GM23338 (cell line): ENCODE measurements at regions not wholly inside any gene's neighbourhood (a gene's known extent, or its start where the extent isn't known, plus 50 kb on each side); places are given as distances from the start of the nearest gene placed in this dataset.
A peak's percentile ranks its signal among the peaks of the same experiment; 100 is the strongest.

Experiments
- ATAC-seq: fragments of 200-7000 bp; cut with Tn5 transposase; 3 replicates; pipeline ENCODE4 v1.9.1; 2020
- DNase-seq: peaks from one replicate; pipeline ENCODE4 v3.0.0-alpha.2; 2015; ENCODE audit warnings: low spot score
- H2AFZ ChIP-seq: fragments of 200-600 bp; sonication (generic); 2 replicates; pipeline ENCODE4 v1.8.0; 2016; ENCODE audit warnings: antibody characterized with exemption, mild to moderate bottlenecking, moderate library complexity
- H3F3A ChIP-seq: fragments of 200-600 bp; sonication (generic); replicated peaks from 2 replicates; pipeline ENCODE4 v1.8.0; 2017; ENCODE audit warnings: antibody characterized with exemption, mixed run types, low read depth
- H3K27ac ChIP-seq: fragments of 200-600 bp; sonication (generic); 2 replicates; pipeline ENCODE4 v1.6.1; 2016; ENCODE audit warnings: low read depth
- H3K27me3 ChIP-seq: fragments of 200-600 bp; sonication (generic); 2 replicates; pipeline ENCODE4 v1.8.0; 2016; ENCODE audit warnings: mild to moderate bottlenecking, mixed run types, moderate library complexity; ENCODE audit not compliant: insufficient read depth
- H3K36me3 ChIP-seq: fragments of 200-600 bp; sonication (generic); 2 replicates; pipeline ENCODE4 v1.8.0; 2016; ENCODE audit warnings: mild to moderate bottlenecking; ENCODE audit not compliant: insufficient read depth
- H3K4me1 ChIP-seq: fragments of 200-600 bp; sonication (generic); 2 replicates; pipeline ENCODE4 v1.8.0; 2016; ENCODE audit warnings: mild to moderate bottlenecking, moderate library complexity; ENCODE audit not compliant: insufficient read depth
- H3K4me2 ChIP-seq: fragments of 200-600 bp; sonication (generic); 2 replicates; pipeline ENCODE4 v1.7.1; 2017; ENCODE audit warnings: mixed run types
- H3K4me3 ChIP-seq: fragments of 200-600 bp; sonication (generic); 2 replicates; pipeline ENCODE4 v1.6.1; 2016; ENCODE audit warnings: mixed run types
- H3K79me2 ChIP-seq: fragments of 200-600 bp; sonication (generic); replicated peaks from 2 replicates; pipeline ENCODE4 v1.8.0; 2017; ENCODE audit warnings: mild to moderate bottlenecking; ENCODE audit not compliant: insufficient read depth
- H3K9me2 ChIP-seq: fragments of 200-600 bp; sonication (generic); 2 replicates; pipeline ENCODE4 v1.8.0; 2017; ENCODE audit not compliant: insufficient read depth
- H4K20me1 ChIP-seq: fragments of 200-600 bp; sonication (generic); replicated peaks from 2 replicates; pipeline ENCODE4 v1.8.0; 2017; ENCODE audit warnings: mild to moderate bottlenecking; ENCODE audit not compliant: insufficient read depth
- H3K27ac Mint-ChIP-seq: 2 replicates; pipeline ENCODE4 v1.8.0; 2020; ENCODE audit warnings: inconsistent platforms, mild to moderate bottlenecking, moderate library complexity, mixed read lengths
- H3K27me3 Mint-ChIP-seq: 3 replicates; pipeline ENCODE4 v1.8.0; 2022; ENCODE audit warnings: low read depth, mild to moderate bottlenecking, moderate library complexity, mixed read lengths, inconsistent platforms; ENCODE audit not compliant: insufficient read depth, poor library complexity
- H3K36me3 Mint-ChIP-seq: 3 replicates; pipeline ENCODE4 v1.8.0; 2021; ENCODE audit warnings: low read depth, mild to moderate bottlenecking, inconsistent platforms, moderate library complexity, mixed read lengths
- H3K4me1 Mint-ChIP-seq: 3 replicates; pipeline ENCODE4 v1.8.0; 2020; ENCODE audit warnings: mild to moderate bottlenecking, inconsistent platforms, mixed read lengths
- H3K4me3 Mint-ChIP-seq: 3 replicates; pipeline ENCODE4 v1.8.0; 2021; ENCODE audit warnings: moderate library complexity, mild to moderate bottlenecking, inconsistent platforms, mixed read lengths
- H3K9me3 Mint-ChIP-seq: 3 replicates; pipeline ENCODE4 v1.8.0; 2020; ENCODE audit warnings: moderate library complexity, mild to moderate bottlenecking, inconsistent platforms, mixed read lengths
- CREB1 ChIP-seq: fragments of 250-450 bp; sonication (Bioruptor Pico); IDR thresholded peaks from 2 replicates; pipeline ENCODE4 v1.5.0; 2020; ENCODE audit warnings: low read depth, mild to moderate bottlenecking, moderate library complexity
- EZH2 ChIP-seq: fragments of 200-600 bp; sonication (generic); IDR thresholded peaks from one replicate; pipeline ENCODE4 v1.8.0; 2017; ENCODE audit warnings: antibody characterized with exemption, mild to moderate bottlenecking, low read depth; ENCODE audit not compliant: unreplicated experiment
- JUNB ChIP-seq: IDR thresholded peaks from one replicate; pipeline ENCODE4 v1.6.1; 2016; ENCODE audit warnings: antibody characterized with exemption; ENCODE audit not compliant: unreplicated experiment
- ZNF114 ChIP-seq: fragments of 250-450 bp; sonication (Bioruptor Pico); IDR thresholded peaks from 2 replicates; pipeline ENCODE4 v1.5.0; 2020; ENCODE audit warnings: mild to moderate bottlenecking, moderate library complexity
- ZNF331 ChIP-seq: fragments of 250-450 bp; sonication (Bioruptor Pico); IDR thresholded peaks from 2 replicates; pipeline ENCODE4 v1.5.0; 2020; ENCODE audit warnings: low read depth, mild to moderate bottlenecking, moderate library complexity
- TF ChIP-seq, protein P1 (sequence below): fragments of 250-450 bp; sonication (Bioruptor Pico); IDR thresholded peaks from 2 replicates; pipeline ENCODE4 v1.5.0; 2020; ENCODE audit warnings: mild to moderate bottlenecking, moderate library complexity
- TF ChIP-seq, protein P2 (sequence below): IDR thresholded peaks from one replicate; pipeline ENCODE4 v1.6.1; 2018; ENCODE audit warnings: antibody characterized with exemption; ENCODE audit not compliant: unreplicated experiment
- TF ChIP-seq, protein P3 (sequence below), 2 experiments: fragments of 200-600 bp in 1 of 2; sonication (generic) in 1 of 2; conservative IDR thresholded peaks; 2 replicates each; pipeline versions ENCODE4 v1.5.1 to v1.6.1; 2016 to 2017; ENCODE audit warnings: antibody characterized with exemption in 2 of 2, low read depth in 2 of 2, mild to moderate bottlenecking in 2 of 2, moderate library complexity in 1 of 2
- TF ChIP-seq, protein P4 (sequence below): IDR thresholded peaks from 2 replicates; pipeline ENCODE4 v1.6.1; 2016; ENCODE audit warnings: antibody characterized with exemption

DNA sequence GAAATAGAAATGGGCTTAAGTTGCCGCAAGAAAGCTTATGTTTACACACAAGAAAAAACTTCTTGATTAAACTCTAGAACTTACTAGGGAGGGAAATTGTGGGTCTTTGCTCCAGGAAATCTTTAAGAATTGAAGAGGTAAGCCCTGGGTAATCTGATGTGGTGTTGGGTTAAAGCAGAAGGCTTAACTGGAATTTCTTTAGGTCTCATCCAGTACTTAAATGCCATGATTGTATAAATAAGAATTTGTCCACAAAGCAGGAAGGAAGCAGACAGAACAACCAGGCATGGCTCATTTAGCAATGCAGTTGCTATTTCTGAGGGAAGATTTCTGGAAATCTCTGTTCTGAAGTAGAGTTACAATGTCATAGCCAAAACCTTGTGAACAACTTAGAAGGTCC lies 360.4 kb downstream of the KLF5 start:
- ATAC-seq (no peak), DNase-seq (no peak)
- no peak overlapping the region for H2AFZ ChIP-seq
- Mint-ChIP-seq H3K9me3 (no peaks in the 10 kb centered on the region), H3K27me3 (no peaks in the 10 kb centered on the region), H3K36me3 (no peaks in the 10 kb centered on the region), H3K4me1 (no peaks in the 10 kb centered on the region), H3K4me3 (no peak overlapping the region), H3K27ac (no peak overlapping the region)
- no peak overlapping the region for H3K4me3 ChIP-seq
- no peaks in the 10 kb centered on the region for H3K4me1 ChIP-seq
- TF ChIP-seq, protein P1, sequence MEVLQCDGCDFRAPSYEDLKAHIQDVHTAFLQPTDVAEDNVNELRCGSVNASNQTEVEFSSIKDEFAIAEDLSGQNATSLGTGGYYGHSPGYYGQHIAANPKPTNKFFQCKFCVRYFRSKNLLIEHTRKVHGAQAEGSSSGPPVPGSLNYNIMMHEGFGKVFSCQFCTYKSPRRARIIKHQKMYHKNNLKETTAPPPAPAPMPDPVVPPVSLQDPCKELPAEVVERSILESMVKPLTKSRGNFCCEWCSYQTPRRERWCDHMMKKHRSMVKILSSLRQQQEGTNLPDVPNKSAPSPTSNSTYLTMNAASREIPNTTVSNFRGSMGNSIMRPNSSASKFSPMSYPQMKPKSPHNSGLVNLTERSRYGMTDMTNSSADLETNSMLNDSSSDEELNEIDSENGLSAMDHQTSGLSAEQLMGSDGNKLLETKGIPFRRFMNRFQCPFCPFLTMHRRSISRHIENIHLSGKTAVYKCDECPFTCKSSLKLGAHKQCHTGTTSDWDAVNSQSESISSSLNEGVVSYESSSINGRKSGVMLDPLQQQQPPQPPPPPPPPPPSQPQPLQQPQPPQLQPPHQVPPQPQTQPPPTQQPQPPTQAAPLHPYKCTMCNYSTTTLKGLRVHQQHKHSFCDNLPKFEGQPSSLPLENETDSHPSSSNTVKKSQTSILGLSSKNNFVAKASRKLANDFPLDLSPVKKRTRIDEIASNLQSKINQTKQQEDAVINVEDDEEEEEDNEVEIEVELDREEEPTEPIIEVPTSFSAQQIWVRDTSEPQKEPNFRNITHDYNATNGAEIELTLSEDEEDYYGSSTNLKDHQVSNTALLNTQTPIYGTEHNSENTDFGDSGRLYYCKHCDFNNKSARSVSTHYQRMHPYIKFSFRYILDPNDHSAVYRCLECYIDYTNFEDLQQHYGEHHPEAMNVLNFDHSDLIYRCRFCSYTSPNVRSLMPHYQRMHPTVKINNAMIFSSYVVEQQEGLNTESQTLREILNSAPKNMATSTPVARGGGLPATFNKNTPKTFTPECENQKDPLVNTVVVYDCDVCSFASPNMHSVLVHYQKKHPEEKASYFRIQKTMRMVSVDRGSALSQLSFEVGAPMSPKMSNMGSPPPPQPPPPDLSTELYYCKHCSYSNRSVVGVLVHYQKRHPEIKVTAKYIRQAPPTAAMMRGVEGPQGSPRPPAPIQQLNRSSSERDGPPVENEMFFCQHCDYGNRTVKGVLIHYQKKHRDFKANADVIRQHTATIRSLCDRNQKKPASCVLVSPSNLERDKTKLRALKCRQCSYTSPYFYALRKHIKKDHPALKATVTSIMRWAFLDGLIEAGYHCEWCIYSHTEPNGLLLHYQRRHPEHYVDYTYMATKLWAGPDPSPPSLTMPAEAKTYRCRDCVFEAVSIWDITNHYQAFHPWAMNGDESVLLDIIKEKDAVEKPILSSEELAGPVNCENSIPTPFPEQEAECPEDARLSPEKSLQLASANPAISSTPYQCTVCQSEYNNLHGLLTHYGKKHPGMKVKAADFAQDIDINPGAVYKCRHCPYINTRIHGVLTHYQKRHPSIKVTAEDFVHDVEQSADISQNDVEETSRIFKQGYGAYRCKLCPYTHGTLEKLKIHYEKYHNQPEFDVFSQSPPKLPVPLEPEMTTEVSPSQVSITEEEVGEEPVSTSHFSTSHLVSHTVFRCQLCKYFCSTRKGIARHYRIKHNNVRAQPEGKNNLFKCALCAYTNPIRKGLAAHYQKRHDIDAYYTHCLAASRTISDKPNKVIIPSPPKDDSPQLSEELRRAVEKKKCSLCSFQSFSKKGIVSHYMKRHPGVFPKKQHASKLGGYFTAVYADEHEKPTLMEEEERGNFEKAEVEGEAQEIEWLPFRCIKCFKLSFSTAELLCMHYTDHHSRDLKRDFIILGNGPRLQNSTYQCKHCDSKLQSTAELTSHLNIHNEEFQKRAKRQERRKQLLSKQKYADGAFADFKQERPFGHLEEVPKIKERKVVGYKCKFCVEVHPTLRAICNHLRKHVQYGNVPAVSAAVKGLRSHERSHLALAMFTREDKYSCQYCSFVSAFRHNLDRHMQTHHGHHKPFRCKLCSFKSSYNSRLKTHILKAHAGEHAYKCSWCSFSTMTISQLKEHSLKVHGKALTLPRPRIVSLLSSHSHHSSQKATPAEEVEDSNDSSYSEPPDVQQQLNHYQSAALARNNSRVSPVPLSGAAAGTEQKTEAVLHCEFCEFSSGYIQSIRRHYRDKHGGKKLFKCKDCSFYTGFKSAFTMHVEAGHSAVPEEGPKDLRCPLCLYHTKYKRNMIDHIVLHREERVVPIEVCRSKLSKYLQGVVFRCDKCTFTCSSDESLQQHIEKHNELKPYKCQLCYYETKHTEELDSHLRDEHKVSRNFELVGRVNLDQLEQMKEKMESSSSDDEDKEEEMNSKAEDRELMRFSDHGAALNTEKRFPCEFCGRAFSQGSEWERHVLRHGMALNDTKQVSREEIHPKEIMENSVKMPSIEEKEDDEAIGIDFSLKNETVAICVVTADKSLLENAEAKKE: no peak
- H3K9me2 ChIP-seq: no peaks in the 10 kb centered on the region
- no peaks in the 10 kb centered on the region for H4K20me1 ChIP-seq
- H3K79me2 ChIP-seq: no peaks in the 10 kb centered on the region
- no peak overlapping the region for H3K27ac ChIP-seq
- H3K4me2 ChIP-seq: no peak overlapping the region
- no peaks in the 10 kb centered on the region for H3K36me3 ChIP-seq
- H3K27me3 ChIP-seq: no peaks in the 10 kb centered on the region
- H3F3A ChIP-seq: no peaks in the 10 kb centered on the region

DNA sequence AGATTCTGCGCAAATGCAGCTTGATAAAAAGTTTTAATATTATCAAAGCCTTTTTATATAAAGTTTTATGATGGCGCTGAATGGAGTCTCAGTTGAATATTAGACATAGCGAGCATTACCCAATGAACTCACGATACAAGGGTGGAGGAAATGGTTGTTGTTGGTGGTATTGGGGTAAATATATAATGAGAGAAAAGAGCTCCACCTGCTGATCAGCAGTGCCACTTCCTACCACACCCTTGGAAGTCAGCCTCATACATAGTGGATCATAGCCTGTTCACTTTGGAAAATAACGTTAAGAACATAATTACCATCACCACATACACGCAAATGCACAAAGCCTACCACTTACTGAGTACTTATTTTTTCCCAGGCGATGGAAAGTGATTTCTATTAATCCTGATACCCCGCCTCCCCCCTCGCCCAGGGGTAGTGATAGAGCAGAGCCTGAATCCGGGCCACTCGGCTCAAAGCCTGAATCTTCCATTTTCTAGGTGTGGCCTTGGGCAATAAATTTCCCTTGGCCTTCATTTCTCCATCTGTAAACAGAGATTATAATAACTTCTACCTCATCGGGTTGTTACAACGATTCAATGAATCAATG lies 358.3 kb downstream of the KLF5 start:
- H3K27me3 Mint-ChIP-seq: no peaks in the 10 kb centered on the region
- no peak overlapping the region for H3K4me3 Mint-ChIP-seq
- TF ChIP-seq, protein P2, sequence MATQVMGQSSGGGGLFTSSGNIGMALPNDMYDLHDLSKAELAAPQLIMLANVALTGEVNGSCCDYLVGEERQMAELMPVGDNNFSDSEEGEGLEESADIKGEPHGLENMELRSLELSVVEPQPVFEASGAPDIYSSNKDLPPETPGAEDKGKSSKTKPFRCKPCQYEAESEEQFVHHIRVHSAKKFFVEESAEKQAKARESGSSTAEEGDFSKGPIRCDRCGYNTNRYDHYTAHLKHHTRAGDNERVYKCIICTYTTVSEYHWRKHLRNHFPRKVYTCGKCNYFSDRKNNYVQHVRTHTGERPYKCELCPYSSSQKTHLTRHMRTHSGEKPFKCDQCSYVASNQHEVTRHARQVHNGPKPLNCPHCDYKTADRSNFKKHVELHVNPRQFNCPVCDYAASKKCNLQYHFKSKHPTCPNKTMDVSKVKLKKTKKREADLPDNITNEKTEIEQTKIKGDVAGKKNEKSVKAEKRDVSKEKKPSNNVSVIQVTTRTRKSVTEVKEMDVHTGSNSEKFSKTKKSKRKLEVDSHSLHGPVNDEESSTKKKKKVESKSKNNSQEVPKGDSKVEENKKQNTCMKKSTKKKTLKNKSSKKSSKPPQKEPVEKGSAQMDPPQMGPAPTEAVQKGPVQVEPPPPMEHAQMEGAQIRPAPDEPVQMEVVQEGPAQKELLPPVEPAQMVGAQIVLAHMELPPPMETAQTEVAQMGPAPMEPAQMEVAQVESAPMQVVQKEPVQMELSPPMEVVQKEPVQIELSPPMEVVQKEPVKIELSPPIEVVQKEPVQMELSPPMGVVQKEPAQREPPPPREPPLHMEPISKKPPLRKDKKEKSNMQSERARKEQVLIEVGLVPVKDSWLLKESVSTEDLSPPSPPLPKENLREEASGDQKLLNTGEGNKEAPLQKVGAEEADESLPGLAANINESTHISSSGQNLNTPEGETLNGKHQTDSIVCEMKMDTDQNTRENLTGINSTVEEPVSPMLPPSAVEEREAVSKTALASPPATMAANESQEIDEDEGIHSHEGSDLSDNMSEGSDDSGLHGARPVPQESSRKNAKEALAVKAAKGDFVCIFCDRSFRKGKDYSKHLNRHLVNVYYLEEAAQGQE: no peak
- TF ChIP-seq, protein P3, sequence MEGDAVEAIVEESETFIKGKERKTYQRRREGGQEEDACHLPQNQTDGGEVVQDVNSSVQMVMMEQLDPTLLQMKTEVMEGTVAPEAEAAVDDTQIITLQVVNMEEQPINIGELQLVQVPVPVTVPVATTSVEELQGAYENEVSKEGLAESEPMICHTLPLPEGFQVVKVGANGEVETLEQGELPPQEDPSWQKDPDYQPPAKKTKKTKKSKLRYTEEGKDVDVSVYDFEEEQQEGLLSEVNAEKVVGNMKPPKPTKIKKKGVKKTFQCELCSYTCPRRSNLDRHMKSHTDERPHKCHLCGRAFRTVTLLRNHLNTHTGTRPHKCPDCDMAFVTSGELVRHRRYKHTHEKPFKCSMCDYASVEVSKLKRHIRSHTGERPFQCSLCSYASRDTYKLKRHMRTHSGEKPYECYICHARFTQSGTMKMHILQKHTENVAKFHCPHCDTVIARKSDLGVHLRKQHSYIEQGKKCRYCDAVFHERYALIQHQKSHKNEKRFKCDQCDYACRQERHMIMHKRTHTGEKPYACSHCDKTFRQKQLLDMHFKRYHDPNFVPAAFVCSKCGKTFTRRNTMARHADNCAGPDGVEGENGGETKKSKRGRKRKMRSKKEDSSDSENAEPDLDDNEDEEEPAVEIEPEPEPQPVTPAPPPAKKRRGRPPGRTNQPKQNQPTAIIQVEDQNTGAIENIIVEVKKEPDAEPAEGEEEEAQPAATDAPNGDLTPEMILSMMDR (conservative IDR thresholded peaks at IDR 0.05; ENCODE audit: low read depth in 2 of 2): peak; percentile 47 to 63; a peak in 3 of 4 replicates
- TF ChIP-seq, protein P4, sequence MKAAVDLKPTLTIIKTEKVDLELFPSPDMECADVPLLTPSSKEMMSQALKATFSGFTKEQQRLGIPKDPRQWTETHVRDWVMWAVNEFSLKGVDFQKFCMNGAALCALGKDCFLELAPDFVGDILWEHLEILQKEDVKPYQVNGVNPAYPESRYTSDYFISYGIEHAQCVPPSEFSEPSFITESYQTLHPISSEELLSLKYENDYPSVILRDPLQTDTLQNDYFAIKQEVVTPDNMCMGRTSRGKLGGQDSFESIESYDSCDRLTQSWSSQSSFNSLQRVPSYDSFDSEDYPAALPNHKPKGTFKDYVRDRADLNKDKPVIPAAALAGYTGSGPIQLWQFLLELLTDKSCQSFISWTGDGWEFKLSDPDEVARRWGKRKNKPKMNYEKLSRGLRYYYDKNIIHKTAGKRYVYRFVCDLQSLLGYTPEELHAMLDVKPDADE: no peak
- TF ChIP-seq CREB1 (CRISPR knock-in tag): no peak
- TF ChIP-seq EZH2: no peak
- TF ChIP-seq ZNF331 (CRISPR knock-in tag): no peak
- no peak for TF ChIP-seq JUNB
- TF ChIP-seq ZNF114 (CRISPR knock-in tag): no peak
- Histone ChIP-seq H2AFZ (no peak overlapping the region), H3K4me2 (no peak overlapping the region), H3K27me3 (no peaks in the 10 kb centered on the region), H3K36me3 (no peaks in the 10 kb centered on the region), H3K79me2 (no peaks in the 10 kb centered on the region), H3K4me3 (no peak overlapping the region), H3F3A (no peaks in the 10 kb centered on the region), H3K27ac (no peak overlapping the region), H4K20me1 (no peaks in the 10 kb centered on the region), H3K9me2 (no peaks in the 10 kb centered on the region), H3K4me1 (no peaks in the 10 kb centered on the region)
- no peaks in the 10 kb centered on the region for H3K9me3 Mint-ChIP-seq
- ATAC-seq: peak; percentile 80
- DNase-seq: peak; percentile 30
- no peaks in the 10 kb centered on the region for H3K4me1 Mint-ChIP-seq
- no peaks in the 10 kb centered on the region for H3K36me3 Mint-ChIP-seq
- no peak overlapping the region for H3K27ac Mint-ChIP-seq
